EL (cell line): ENCODE measurements at regions not wholly inside any gene's neighbourhood (a gene's known extent, or its start where the extent isn't known, plus 50 kb on each side); places are given as distances from the start of the nearest gene placed in this dataset.
"Not testable (repeated sequence)": the region's sequence is repeated elsewhere in the genome, so short reads cannot be mapped to it uniquely, and the experiment has no call there.

ENCODE experiments used
- DNase-seq: peaks from one replicate; pipeline ENCODE4 v3.0.0-alpha.2; 2016

DNA sequence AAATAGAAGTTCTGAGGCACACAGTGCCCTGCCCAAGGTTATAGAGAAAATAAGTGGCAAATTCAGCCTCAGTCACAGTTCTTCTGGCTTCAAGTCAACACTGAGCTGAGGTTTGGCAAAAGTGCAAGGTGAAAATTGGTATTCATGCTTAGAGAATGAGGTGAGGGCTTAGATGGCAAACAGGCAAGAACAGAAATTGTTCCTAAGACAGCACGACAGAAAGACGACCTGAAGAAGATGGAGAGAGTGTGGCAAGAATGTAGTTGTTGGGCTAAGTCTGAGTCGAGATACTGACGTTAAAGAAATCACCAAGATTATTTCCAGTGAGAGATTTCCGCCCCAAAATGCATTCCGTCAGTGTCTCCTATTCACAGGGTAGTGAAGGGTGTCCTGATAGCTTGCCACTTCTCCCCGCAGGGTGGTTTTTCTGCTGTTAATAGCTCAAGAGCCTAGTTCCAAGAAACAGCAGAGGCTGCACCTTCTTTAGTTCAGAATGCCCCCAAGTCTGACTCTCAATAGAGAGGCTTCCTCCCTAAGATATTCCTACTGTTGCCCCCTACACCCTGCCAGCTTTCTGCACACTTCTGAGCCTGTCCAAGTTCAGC is 260.8 kb upstream of the AMIGO2 start:
- no peak for DNase-seq

DNA sequence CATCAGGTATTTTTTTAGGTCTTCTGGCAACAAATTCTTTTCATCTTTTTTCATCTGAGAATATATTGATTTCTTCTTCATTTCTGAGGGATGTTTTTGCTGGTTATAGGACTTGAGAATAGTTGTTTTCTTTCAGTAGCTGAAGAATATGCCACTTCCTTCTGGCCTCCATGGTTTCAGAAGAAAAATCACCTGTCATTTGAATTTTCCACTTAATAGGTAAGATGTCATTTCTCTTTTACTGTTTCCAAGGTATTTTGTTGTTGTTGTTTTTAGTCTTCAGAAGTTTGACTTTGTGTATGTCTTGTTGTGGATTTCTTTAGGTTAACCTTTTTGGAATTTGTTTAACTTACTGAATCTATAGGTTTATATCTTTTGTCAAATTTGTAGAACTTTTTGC is 257.8 kb upstream of the AMIGO2 start:
- no peak for DNase-seq

DNA sequence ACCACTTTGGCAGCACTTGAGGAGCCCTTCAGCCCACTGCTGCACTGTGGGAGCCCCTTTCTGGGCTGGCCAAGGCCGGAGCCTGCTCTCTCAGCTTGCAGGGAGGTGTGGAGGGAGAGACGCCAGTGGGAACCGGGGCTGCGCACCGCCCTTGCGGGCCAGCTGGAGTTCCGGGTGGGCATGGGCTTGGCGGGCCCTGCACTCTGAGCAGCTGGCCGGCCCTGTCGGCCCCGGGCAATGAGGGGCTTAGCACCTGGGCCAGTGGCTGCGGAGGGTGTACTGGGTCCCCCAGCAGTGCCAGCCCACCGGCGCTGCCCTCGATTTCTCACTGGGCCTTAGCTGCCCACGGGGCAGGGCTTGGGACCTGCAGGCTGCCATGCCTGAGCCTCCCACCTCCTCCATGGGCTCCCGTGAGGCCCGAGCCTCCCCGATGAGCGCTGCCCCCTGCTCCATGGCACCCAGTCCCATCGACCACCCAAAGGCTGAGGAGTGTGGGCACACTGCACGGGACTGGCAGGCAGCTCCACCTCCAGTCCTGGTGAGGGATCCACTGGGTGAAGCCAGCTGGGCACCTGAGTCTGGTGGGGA is 253.6 kb upstream of the AMIGO2 start:
- DNase-seq: not testable (repeated sequence)

DNA sequence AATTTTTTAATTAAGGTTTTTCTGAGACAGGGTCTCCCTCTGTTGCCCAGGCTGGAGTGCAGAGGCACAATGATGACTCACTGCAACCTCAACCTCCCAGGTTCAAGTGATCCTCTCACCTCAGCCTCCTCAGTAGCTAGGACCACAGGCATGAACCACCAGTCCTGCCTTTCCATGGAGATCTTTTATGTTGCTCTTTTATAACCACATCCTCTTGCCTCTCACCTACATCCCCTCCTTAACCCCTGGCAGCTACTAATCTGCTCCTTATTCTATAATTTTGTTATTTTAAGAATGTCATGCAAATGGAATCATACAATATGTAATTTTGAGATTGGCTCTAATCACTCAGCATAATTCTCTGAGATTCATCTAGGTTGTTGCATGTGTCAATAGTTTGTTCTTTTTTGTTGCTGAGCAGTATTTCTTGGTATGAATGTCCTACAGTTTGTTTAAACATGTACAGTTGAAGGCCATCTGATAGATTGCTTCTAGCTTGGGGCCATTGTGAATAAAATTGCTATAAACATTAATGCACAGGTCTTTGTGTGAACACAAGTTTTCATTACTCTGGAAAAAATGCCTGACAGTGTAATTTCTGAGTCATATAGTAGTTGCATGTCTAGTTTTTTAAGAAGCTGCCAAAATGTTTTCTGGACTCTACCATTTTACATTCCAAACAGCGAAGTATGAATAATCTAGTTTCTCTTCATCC is 249.2 kb upstream of the AMIGO2 start:
- DNase-seq: peak; percentile 52

DNA sequence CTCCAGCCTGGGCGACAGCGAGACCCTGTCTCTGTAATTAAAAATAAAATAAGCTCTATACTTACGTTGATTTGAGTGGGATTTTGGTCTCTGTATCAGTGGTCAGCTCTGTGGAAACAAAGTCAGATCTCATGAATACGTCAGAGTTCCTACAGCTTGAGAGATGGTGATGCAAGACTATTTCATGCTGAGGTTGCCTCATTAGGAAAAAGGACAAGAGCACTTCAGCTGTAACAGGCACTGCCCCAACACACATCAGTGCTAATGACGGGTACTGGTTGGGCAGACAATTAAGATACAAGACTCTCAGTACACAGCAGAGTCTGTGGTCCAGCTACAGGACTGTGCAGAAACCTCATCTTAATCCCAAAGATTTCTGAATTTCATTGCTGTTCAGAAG is 246.4 kb upstream of the AMIGO2 start:
- no peak for DNase-seq

DNA sequence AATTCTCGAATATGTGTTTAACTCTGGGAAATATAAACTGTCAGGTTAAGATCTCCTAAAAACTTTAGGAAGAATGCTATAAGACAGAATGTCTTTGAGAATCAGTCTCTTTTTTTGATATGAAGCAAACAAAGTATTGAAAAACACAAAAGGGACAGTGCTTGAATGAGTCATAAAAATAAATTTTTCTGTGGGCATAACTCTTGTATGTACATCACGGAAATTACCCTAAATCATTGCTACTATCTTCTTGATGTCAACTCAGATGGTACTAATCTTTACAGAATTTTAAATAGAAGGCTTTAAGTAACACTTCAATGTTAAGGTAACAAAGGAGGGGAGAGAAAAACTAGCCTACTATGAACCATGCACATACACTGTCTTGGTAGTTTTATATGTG is 244.0 kb upstream of the AMIGO2 start:
- DNase-seq: no peak

DNA sequence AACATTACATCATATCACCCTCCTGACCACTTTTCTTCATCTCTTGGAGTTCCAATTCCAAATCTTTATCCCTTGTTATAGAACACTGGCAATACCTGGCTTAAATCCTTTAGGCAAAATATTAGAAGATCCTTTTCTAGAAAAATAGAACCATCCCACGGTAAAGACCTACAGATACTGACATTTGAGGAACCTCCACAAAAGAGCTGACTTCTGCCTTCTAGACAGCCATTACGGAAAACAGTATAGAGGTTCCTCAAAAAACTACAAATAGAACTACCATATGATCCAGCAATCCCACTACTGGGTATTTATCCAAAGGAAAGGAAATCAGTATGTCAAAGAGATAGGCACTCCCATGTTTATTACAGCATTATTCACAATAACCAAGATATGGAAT is 241.7 kb upstream of the AMIGO2 start:
- no peak for DNase-seq

DNA sequence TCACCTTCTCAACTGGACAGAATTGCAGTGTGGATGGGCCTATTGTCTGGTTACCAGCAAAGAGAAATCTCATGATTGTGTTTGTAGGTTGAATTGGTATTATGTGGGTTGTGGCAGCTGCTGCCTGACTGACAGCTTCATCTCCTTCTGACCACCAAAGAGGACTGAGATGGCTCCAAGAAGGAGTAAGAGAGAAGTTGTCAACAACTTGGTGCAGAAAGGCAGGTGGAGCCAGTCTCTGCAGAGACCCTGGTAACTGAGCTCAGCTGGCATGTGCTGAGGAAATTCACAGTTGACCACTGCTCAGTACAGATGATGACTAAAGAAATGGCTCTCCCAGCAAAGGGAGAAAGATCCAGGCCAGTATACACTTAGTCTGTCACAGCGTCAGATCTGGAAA is 240.0 kb upstream of the AMIGO2 start:
- no peak for DNase-seq

DNA sequence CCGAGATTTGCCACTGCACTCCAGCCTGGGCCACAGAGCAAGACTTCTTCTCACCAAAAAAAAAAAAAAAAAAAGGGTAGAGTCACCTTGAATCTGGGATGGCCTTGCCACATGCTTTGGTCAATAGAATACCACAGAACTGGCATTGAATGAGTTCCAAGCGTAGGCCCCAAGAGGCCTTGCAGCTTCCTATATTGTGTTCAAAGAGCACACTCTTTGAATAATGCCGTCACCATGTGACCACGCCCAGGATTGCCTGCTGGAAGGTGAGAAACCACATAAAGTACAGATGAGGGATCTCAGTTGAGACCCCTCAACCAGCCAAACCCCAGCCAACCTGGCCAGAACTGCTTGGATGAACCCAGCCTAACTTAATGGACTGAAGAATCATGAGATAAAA is 239.2 kb upstream of the AMIGO2 start:
- DNase-seq: no peak

DNA sequence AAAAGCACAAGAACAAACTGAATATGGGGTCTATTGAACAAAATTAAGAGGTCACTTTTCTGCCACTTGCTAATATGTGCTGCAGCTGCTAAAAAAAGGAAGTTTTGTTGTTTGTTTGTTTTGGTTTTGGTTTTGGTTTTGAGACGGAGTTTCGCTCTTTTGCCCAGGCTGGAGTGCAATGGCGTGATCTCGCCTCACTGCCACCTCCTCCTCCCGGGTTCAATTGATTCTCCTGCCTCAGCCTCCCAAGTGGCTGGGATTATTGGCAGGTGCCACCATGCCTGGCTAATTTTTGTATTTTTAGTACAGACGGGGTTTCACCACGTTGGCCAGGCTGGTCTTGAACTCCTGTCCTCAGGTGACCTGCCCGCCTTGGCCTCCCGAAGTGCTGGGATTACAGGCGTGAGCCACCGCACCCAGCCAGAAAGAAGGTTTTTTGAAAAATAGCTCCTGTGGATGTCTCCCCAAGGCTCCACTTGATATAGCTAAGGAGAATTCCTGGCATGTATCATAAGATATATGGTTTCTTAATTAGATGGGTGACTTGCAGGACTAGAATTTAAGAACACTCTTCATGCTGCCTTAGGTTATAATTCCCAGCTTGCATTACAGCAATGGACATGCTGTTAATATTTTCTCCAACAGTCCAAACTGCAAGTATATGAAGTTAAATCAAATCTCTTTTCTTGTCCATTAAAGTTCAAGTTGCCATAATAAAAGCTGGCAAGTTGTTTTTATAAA is 237.6 kb upstream of the AMIGO2 start:
- no peak for DNase-seq

DNA sequence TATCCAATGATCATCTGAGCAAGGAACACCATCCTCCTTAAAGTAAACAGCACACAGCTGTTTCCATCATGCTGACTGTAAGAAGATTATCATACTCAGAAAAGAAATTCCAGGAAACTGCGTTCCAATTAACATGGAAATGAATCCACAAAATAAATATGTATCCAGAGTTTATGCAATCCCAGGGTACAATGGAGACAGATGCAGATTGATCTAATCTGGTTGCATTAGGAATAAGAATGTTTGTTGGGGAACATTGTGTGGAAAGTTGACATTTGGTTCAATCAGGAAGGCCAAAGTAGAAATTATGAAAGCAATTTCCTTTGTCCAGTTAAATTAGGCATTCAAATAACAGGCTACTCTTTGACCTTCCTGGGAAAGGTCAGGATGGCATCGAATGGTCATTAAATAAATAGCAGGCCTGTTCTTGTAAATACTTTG is 236.9 kb upstream of the AMIGO2 start:
- DNase-seq: no peak

DNA sequence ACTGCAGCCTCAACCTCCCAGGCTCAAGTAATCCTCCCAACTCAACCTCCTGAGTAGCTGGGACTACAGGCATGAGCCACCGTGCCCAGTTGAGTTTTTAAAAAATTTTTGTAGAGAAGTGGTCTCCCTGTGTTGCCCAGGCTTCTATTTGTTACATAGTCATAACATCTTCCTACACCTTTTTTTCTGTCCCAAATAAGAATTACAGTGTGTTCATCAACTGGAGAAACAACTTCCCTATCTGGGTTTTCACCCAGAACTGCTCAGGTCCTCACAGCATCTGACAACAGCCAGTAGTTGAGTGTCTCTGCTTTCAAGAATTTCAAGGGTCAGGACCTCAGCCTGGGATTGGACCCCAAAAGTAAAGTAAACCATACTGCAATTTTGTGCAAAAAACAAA is 235.2 kb upstream of the AMIGO2 start:
- DNase-seq: no peak

DNA sequence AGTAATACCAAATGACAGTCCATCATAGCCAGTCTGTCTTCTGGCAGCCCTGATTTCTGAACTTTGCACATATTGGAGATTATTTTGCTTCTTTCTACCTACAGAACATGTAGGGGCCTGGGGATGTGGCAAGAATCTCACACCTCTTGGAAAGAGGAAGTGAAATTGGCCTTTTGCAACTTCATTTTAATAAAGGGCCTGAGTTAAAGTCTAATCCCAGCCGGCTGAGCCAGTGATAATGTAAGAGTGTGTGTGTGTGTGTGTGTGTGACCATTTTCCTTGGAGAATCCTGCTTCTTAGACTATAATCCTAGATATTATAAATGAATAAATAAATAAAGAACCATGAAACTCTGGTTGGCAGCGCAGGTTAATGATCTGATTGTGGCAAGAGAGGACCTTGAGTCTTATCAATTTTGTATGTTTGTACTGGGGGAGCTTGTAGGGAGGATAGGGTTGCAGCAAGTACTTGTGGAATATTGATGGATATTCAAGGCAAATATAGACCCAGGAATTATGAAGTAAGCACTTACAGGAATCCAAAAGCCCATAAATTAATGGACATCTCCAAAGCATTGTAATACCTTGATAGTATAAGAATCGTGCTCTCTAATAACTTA is 233.2 kb upstream of the AMIGO2 start:
- DNase-seq: no peak

DNA sequence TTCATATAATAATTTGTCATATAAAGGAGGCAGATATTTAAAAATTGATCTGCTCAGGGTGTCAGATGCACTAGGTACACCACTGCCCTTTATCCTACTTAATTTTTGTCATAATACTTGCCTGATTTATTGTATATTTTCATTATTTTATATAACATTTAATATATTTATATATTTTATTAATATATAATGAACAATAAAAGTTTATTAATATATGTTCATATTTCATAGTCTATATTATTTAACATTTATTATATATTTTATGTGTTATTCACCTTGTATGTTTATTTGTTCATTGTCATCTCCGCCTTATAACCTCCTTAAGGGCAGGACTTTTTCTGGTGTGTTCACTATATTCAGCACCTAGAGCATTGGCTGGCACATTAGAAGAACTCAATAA is 232.4 kb upstream of the AMIGO2 start:
- DNase-seq: no peak

DNA sequence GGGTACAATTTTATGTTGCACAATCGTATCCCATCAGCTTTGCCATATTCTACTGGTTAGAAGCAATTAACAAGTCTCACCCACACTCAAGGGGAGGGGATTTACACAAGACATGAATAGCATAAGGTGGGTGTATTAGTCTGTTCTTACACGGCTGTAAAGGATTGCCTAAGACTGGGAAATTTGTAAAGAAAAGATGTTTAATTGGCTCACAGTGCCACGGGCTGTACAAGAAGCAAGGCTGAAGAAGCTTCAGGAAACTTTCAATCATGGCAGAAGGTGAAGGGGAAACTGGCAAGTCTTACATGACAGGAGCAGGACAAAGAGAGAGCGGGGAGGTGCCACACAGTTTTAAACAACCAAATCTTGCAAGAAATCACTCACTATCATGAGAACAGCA is 231.8 kb upstream of the AMIGO2 start:
- DNase-seq: no peak

DNA sequence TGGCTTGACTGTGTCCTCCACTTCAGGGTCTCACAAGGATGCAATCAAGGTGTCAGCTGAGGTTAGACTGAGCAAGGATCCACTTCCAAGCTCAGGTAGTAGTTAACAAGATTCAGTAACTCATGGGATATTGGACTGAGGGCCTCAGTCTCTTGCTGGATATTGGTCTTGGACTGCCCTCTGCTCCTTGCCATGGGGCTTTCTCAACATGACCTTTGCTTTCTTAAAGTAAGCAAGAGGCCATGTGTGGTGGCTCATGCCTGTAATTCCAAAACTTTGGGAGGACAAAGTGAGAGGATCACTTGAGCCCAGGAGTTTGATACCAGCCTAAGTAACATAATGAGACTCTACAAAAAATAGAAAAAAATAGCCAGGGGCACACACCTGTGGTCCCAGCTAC is 231.3 kb upstream of the AMIGO2 start:
- no peak for DNase-seq

DNA sequence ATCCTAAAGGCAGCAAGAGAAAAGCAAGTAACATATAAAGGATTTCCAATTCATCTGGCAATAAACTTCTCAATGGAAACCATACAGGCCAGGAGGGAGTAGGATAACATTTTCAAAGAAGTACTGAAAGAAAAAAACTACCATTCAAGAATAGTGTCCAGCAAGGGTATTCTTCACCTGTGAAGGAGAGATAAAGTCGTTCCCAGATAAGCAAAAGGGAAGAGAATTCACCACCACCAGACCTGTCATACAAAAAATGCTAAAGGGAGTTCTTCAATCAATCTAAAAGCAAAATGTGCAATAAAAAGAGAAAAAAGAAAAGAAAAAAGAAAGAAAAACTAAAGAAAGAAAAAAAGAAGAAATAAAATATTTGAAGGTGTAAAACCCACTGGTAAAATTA is 228.9 kb upstream of the AMIGO2 start:
- DNase-seq: no peak

DNA sequence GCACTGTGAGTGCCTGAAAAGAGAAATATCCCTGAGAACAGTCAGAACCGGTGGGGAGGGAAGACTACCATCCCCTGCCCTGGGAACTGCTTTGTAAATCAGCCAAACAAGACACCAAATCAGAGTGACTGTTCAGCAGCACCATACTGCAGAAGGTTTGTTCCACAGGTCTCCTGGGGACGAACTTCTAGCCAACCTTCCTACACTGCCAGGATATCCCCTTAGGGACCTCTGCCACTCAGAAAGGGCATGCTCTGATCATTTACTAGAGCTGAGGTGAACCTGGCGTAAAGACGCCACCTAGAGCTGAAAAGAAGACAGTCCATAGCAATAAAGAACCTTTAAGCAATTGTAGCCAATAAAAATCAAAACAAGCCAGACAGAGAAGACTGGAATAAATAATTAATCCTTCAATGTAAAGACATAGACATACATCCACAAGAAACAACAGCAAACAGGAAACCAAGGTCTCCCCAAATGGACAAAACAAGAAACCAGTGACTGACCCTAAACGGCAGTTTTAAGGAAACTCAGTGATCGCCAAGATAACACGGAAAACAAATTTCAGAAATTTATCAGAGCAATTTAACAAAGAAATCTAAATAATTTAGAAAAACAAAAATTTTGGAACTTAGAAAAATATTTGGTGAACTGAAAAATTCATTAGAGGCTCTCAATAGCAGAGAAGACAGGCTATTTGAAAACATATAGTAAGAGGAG is 228.1 kb upstream of the AMIGO2 start:
- DNase-seq: peak; percentile 73

DNA sequence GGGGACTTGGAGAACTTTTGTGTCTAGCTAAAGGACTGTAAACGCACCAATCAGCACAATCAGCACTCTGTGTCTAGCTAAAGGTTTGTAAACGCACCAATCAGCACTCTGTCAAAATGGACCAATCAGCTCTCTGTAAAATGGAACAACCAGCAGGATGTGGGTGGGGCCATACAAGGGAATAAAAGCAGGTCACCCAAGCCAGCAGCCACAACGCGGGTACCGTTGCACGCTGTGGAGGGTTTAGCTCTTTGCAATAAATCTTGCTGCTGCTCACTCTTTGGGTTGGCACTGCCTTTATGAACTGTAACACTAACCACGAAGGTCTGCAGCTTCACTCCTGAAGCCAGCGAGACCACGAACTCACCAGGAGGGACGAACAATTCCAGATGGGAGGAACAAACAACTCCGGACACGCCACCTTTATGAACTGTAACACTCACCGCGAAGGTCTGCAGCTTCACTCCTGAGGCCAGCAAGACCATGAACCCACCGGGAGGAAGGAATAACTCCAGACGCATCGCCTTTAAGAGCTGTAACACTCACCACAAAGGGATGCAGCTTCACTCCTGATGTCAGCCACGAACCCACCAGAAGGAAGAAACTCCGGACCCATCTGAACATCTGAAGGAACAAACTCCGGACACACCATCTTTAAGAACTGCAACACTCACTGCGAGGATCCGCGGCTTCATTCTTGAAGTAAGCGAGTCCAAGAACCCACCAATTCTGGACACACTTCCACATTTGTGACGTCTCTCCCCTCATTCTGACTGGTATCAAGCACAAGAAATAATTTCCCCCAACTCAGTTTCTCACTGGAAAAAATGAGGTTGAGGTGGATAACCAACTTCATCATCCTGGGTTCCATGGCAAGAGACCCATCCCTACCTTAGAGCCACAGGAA is 227.3 kb upstream of the AMIGO2 start:
- DNase-seq: not testable (repeated sequence)

DNA sequence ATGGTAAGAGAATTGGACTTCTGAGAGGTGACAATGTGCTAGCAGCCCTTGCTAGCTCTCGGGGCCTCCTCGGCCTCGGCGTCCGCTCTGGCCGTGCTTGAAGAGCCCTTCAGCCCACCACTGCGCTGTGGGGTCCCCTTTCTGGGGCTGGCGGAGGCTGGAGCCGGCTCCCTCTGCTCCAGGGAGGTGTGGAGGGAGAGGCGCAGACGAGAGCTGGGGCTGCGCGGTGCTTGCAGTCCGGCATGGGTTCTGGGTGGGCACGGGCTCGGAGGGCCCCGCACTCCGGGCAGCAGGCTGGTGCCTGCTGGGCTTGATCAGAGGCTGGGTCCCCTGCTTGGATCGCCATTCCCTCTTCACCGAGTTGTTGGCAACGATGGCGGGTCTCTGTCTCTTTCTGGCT is 226.4 kb upstream of the AMIGO2 start:
- DNase-seq: no peak

DNA sequence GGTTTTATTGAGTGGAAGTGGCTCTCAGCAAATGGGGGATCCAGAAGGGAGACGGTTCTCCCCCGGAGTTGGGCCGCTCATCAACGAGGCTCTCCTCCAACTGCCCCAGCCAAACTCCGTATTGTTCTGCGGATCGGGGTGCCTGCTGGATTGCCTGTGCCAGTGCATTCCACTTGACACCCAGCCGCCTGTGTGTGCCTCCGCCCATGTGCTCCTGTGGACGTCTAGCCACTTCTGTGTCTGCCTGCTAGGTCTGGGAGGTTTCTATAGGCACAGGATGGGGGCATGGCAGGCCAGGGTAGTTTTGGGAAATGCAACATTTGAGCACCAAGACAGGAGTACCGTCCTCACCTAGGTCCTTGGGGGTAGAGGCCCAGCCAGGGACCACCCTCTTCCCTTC is 225.7 kb upstream of the AMIGO2 start:
- DNase-seq: no peak
